ENCODE measurements at regions not wholly inside any gene's neighbourhood (a gene's known extent, or its start where the extent isn't known, plus 50 kb on each side); places are given as distances from the start of the nearest gene placed in this dataset.

DNA sequence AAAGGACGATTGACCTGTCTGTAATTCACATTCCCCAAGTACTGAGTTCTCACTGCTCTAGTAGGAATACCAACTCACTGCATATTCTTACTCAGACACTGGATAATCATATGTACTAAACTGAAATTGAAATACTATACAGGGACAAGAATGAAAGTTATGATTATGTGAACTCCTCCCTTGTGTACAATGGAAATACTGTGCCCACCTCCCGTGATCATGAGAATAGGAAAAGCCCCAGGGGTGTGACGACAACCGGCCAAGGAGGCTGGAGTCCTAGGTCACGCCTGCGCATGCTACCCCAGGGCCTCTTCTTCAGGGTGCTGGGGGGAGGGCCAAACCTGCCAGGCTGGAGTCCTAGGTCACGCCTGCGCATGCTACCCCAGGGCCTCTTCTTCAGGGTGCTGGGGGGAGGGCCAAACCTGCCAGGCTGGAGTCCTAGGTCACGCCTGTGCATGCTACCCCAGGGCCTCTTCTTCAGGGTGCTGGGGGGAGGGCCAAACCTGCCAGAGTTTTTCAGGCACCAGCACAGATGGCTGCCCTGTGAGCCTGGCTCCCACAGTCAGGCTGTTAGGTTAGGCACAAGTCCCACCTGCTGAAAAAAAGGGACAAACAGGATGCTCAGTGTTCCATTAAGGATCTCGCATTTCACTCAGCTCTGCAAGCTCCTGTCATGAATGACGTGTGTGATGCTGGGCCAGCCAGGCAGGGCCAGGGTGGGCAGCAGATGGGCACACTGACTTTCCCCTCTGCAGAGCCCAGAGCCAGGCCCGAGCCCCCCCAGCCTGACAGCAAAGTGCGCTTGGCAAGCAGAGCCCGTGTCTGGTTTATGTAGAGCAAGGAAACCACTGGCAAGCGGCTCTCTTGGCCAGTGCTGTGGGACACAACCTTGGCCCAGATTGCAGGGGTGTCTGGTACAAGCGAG lies 107.7 kb downstream of the FOXF2 start:
- H3K27ac Mint-ChIP-seq = no peak overlapping the region
- H3K9me3 Mint-ChIP-seq = peaks cover 3% of the 10 kb centered on the region
- no peak for DNase-seq
- no peaks in the 10 kb centered on the region for H3K4me1 Mint-ChIP-seq
- H3K27me3 Mint-ChIP-seq = peaks cover 23% of the 10 kb centered on the region
- H3K4me3 Mint-ChIP-seq = no peak overlapping the region
- H3K36me3 Mint-ChIP-seq = no peaks in the 10 kb centered on the region

DNA sequence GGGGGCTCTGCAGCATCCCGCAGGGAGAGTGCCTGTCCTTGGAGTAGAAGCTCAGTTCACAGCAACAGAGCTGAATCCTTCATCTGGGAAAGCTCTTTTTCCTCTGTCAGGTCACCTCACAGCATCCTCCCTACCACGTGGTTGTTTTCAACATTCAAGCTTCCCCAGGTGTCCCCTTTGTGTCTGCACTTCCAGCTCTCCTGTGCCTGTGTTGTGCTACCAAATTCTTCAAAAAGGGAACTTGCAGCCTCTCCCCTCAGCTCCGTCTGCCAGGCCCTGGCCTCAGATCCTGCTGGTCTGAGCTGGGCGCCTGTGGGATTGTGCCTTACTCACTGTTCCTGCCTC lies 108.4 kb downstream of the FOXF2 start:
- no peaks in the 10 kb centered on the region for H3K36me3 Mint-ChIP-seq
- H3K9me3 Mint-ChIP-seq = peaks cover 3% of the 10 kb centered on the region
- H3K4me3 Mint-ChIP-seq = no peak overlapping the region
- DNase-seq = no peak
- H3K4me1 Mint-ChIP-seq = no peaks in the 10 kb centered on the region
- H3K27me3 Mint-ChIP-seq = peaks cover 23% of the 10 kb centered on the region
- no peak overlapping the region for H3K27ac Mint-ChIP-seq

DNA sequence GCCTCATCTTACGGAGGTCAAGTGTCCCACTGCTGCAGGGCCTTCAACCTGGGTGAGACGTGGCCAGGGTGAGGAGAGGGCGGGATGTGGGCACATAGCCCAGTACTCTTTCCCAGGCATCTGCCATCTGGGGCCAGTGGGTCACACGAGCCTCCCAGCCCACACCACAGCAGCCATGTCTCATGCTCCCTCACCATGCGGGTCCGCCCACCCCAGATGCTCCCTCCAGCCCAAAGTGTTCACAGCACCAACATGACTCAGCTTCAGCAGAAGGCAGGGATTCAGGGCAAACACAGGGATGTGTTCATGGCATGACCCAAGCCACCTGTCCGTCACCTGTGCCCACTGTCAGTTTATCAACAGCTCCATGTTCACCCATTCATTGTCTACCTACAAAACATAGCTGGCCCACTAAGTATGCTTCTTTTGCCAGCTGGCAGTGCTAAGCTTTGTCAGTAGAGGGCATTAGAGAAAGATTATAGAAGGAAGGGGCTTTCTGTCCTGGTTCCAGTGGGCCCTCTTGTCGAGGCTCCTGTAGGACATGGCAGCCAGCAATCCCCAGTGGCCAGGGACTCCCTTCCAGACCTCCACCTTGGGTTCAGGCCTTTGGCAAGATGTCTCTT lies 109.2 kb downstream of the FOXF2 start:
- DNase-seq = no peak
- no peak overlapping the region for H3K4me3 Mint-ChIP-seq
- H3K36me3 Mint-ChIP-seq = no peaks in the 10 kb centered on the region
- H3K27ac Mint-ChIP-seq = no peak overlapping the region
- H3K9me3 Mint-ChIP-seq = peaks cover 3% of the 10 kb centered on the region
- H3K27me3 Mint-ChIP-seq = peaks cover 23% of the 10 kb centered on the region
- no peaks in the 10 kb centered on the region for H3K4me1 Mint-ChIP-seq

DNA sequence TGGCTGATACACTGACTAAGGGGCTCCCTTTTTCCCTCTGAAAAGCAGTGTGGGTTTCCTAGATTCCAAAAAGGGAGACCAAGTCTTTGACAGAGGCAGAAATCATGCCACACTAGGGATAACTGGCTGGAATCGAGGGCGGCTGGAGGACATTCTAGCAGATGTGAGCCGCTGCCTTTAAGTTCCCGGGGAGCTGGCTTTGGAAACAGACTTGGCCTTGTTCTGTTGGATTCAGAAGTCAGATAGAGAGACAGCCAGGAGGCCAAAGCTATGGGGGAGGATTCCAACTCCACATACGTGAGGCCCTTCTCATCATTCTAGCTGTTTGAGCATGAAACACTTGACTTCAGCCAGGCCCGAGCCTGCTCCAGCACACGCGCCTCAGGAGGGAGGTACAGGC lies 109.9 kb upstream of the FOXC1 start:
- Mint-ChIP-seq H3K4me1 (no peaks in the 10 kb centered on the region), H3K27ac (no peak overlapping the region), H3K4me3 (no peak overlapping the region), H3K9me3 (peaks cover 3% of the 10 kb centered on the region), H3K27me3 (peaks cover 23% of the 10 kb centered on the region), H3K36me3 (no peaks in the 10 kb centered on the region)
- DNase-seq = no peak

DNA sequence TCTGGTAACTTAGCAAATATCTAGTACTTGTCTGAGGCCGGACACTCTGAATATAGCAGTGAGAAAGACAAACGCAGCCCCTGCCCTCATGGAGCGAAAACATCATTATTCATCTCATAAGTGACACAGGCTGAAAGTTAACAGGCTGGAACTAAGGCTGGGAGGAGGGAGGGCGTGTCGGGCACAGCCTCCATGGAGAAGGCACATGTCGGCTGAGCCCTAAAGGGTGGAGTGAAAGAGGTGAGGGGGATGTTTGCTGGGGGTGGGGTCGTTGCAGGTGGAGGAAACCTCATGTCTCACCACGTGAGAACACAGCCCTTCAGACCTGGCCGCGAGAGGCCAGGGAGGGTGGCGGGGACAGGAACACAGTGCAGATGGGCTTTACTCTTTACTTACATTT lies 108.8 kb upstream of the FOXC1 start:
- peaks cover 3% of the 10 kb centered on the region for H3K9me3 Mint-ChIP-seq
- no peaks in the 10 kb centered on the region for H3K36me3 Mint-ChIP-seq
- no peak overlapping the region for H3K27ac Mint-ChIP-seq
- H3K27me3 Mint-ChIP-seq = peaks cover 18% of the 10 kb centered on the region
- H3K4me3 Mint-ChIP-seq = no peak overlapping the region
- no peaks in the 10 kb centered on the region for H3K4me1 Mint-ChIP-seq
- DNase-seq = no peak

DNA sequence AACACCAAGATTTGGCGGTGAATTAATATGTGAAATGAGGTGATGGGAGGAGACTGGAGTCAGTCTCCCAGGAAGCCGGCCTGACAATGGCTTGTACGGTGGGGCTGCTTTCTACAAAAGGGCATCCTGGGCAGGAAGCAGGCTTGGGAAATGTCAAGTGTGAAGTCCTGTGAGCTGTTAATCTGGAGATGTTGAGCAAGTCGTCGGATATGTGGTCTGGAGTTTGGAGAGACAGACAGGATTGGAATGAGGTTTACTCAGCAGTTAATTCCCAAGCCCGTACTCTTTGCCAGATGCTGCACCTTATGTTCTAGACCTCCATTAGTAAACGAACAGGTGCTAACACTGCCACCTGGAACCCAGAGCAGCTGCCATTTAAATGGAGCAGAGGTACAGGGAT lies 107.7 kb upstream of the FOXC1 start:
- H3K4me3 Mint-ChIP-seq = no peak overlapping the region
- no peaks in the 10 kb centered on the region for H3K36me3 Mint-ChIP-seq
- no peaks in the 10 kb centered on the region for H3K4me1 Mint-ChIP-seq
- peaks cover 18% of the 10 kb centered on the region for H3K27me3 Mint-ChIP-seq
- no peak overlapping the region for H3K27ac Mint-ChIP-seq
- no peaks in the 10 kb centered on the region for H3K9me3 Mint-ChIP-seq
- DNase-seq = no peak

DNA sequence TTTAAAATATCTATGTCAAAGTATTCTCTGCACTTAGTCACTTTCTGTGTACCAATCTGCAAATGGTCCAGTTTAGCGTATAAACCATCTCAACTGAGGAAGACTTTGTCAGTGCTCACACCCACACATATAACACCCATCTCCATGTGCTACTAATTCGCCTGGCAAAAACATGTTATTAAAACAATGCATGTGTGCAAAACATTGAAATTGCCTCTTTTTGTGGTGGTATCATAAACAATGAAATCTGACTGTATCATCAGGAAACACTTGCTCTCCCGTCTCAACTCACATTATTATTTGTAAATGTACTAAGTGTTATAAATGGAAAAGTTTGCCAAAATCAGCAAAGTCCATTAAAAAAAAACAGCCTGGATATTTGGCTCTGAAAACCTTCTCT lies 105.9 kb upstream of the FOXC1 start:
- no peak overlapping the region for H3K27ac Mint-ChIP-seq
- H3K4me3 Mint-ChIP-seq = no peak overlapping the region

DNA sequence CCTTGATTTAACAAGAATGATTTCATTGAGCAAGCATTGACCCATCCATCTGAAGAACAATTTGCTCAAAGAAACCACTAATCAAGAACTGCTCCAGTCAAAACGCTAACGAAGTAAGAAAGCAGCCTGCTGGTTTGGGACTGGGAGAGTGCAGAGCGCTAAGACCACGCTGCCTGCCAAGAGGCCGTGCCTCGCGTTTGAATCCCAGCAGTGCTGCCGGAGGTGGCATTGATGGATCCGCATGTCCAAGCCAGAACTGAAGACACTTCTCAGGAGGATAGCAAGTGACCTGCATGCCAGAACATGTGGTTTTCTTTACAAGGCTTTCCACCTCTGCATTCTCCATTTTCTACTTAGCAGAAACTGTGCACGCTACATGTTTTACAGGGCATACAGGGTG lies 105.2 kb upstream of the FOXC1 start:
- DNase-seq = no peak
- no peaks in the 10 kb centered on the region for H3K36me3 Mint-ChIP-seq
- H3K27ac Mint-ChIP-seq = no peak overlapping the region
- peaks cover 5% of the 10 kb centered on the region for H3K9me3 Mint-ChIP-seq
- H3K4me1 Mint-ChIP-seq = no peaks in the 10 kb centered on the region
- H3K27me3 Mint-ChIP-seq = peaks cover 24% of the 10 kb centered on the region
- no peak overlapping the region for H3K4me3 Mint-ChIP-seq

More for the DNA sequence above, 105.9 kb upstream of the FOXC1 start:
- Mint-ChIP-seq H3K27me3 (peaks cover 22% of the 10 kb centered on the region), H3K36me3 (no peaks in the 10 kb centered on the region), H3K9me3 (peaks cover 2% of the 10 kb centered on the region), H3K4me1 (no peaks in the 10 kb centered on the region)
- no peak for DNase-seq

DNA sequence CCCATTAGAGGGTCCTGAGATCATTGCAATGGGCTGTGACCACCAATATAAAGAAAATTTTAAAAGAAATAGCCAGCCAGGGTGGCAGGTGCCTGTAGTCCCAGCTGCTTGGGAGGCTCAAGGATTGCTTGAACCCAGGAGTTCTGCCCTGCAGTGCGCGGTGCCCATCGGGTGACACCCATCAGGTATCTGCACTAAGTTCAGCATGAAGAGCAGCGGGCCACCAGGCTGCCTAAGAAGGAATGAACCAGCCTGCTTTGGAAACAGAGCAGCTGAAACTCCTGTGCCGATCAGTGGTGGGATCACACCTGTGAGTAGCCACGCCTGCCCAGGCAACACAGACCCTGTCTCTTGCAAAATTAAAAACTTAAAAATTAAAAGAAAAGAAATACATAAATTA lies 102.5 kb upstream of the FOXC1 start:
- no peaks in the 10 kb centered on the region for H3K36me3 Mint-ChIP-seq
- H3K9me3 Mint-ChIP-seq = peaks cover 6% of the 10 kb centered on the region
- no peak overlapping the region for H3K4me3 Mint-ChIP-seq
- no peak for DNase-seq
- H3K27me3 Mint-ChIP-seq = peaks cover 17% of the 10 kb centered on the region
- no peak overlapping the region for H3K27ac Mint-ChIP-seq
- no peaks in the 10 kb centered on the region for H3K4me1 Mint-ChIP-seq

DNA sequence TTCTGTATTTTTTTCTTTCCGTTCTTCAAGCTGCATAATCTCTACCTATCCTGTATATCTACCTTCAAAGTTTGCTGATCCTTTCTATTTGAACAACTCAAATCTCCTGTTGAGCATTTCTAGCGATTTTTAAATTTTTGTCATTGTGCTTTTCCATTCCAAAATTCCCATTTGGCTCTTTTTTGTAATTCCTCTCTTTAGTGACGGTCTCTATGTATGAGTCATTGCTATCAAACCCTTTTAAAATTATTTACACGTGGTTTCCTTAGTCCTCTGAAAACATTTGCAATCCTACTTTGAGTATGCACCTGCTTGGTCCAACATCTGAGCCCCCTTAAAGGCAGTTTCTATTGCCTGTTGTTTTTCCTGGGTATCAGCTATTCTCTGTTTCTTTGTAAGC lies 100.5 kb upstream of the FOXC1 start:
- no peak for DNase-seq
- Mint-ChIP-seq H3K4me3 (no peak overlapping the region), H3K36me3 (no peaks in the 10 kb centered on the region), H3K9me3 (peaks cover 6% of the 10 kb centered on the region), H3K27ac (no peak overlapping the region), H3K27me3 (peaks cover 17% of the 10 kb centered on the region), H3K4me1 (no peaks in the 10 kb centered on the region)

DNA sequence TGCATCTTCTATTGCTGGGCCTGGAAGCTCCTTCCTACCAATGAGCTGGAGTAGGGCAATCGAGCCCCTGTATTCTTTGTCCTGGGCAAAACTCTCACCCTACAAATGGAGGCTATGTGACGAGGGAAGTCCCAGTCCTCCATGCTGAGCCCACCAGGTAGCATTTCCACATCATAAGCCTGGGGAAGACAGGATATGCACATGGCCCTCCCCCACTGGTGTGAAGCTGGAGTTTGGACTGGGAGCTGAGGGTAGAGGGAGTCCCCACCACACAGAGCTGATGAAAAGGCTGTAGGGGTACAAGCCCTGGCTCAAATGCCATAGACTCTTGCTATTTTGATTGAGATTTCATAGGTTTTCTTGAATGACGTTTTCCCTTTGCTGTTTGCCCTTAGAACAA lies 99.5 kb upstream of the FOXC1 start:
- Mint-ChIP-seq H3K36me3 (no peaks in the 10 kb centered on the region), H3K27ac (no peak overlapping the region), H3K27me3 (peaks cover 17% of the 10 kb centered on the region), H3K9me3 (peaks cover 6% of the 10 kb centered on the region), H3K4me3 (no peak overlapping the region), H3K4me1 (no peaks in the 10 kb centered on the region)
- DNase-seq = no peak

DNA sequence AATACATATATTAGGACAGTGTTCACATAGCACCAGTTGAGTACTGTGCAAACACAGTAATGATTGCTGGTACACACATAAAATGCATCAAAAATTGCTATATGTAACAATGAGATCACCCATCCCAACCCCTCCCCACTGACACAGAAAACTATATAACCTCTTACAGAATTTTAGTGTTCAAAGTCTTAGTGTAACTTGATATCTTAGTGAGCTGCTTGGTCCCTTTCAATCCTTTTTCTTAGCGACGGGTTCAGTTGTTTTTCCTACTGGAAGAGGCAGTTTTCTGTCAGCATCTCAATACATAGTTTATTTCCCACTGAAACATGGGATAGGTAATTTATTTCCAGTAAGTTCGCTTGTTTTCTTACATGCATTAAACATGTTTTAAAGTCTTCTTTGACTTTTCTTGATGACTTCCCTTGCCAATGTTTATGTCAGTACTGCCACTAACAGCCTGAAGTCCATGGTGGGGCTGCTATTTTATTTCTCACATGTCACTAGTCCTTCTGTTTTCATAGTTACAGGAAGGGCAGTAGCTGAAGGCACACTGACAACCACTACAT lies 96.4 kb upstream of the FOXC1 start:
- H3K36me3 Mint-ChIP-seq = no peaks in the 10 kb centered on the region
- peaks cover 6% of the 10 kb centered on the region for H3K9me3 Mint-ChIP-seq
- H3K27ac Mint-ChIP-seq = no peak overlapping the region
- no peak overlapping the region for H3K4me3 Mint-ChIP-seq
- H3K27me3 Mint-ChIP-seq = peaks cover 17% of the 10 kb centered on the region
- H3K4me1 Mint-ChIP-seq = no peaks in the 10 kb centered on the region
- DNase-seq = no peak

DNA sequence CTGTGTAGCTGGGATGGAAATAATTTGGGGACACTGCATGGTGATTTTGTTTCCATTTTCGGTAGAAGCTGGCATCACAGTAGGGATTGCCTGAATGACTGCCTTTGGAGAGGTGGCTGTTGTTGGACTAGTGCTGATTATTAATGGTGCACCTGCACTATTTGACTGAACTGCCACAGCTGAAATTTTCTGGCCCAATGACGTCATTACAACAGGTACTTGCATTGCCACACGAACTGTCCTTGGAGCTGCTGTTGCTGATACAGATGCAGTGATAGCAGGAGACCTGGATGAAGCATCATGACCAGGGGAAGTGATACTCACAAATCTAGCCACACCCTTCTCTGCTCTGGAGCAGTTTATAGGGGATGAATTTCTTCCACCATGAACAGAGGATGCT lies 95.6 kb upstream of the FOXC1 start:
- no peak for DNase-seq
- no peak overlapping the region for H3K4me3 Mint-ChIP-seq
- no peaks in the 10 kb centered on the region for H3K36me3 Mint-ChIP-seq
- H3K4me1 Mint-ChIP-seq = no peaks in the 10 kb centered on the region
- H3K9me3 Mint-ChIP-seq = peaks cover 4% of the 10 kb centered on the region
- peaks cover 12% of the 10 kb centered on the region for H3K27me3 Mint-ChIP-seq
- H3K27ac Mint-ChIP-seq = no peak overlapping the region

DNA sequence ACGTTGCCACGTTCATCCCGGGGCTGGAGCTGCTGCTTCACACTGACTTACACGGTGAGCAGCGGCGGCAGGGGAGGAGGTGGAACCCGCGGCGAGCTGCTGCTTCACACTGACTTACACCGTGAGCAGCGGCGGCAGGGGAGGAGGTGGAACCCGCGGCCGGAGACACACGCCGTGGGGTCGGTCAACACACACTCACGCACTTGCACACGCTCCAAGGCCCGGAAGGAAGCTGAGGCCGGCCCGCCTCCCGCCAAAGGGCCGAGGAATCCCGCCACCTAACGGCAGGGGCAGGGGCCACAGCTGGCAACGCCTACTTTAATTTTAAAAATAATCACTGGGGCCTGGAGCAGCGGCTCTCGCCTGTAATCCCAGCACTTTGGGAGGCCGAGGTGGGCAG lies 94.4 kb upstream of the FOXC1 start:
- Mint-ChIP-seq H3K27me3 (peaks cover 3% of the 10 kb centered on the region), H3K27ac (no peak overlapping the region), H3K9me3 (no peaks in the 10 kb centered on the region), H3K36me3 (no peaks in the 10 kb centered on the region), H3K4me1 (no peaks in the 10 kb centered on the region), H3K4me3 (no peak overlapping the region)
- no peak for DNase-seq

DNA sequence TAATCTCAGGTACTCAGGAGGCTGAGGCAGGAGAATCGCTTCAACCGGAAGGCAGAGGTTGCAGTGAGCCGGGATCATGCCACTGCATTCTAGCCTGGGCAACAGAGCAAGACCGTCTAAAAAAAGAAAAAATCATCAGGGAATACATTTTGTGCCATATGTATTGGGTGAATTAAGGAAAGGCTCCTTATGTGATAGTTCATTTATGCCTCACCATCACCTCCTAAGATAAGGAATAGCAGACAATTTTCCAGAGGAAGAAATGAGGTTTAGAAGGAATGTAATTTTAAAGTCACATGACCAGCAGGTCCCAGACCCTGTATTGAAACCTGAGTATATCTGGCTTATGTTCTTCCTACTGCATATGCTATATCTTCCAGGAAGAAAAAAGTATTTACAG lies 93.9 kb upstream of the FOXC1 start:
- H3K27me3 Mint-ChIP-seq = no peaks in the 10 kb centered on the region
- no peak for DNase-seq
- no peaks in the 10 kb centered on the region for H3K4me1 Mint-ChIP-seq
- H3K27ac Mint-ChIP-seq = no peak overlapping the region
- H3K4me3 Mint-ChIP-seq = no peak overlapping the region
- H3K9me3 Mint-ChIP-seq = no peaks in the 10 kb centered on the region
- H3K36me3 Mint-ChIP-seq = no peaks in the 10 kb centered on the region
